Activated CD4-positive, alpha-beta T cell treated with anti-CD3 and anti-CD28 coated beads, Interleukin-2, amount 50 U/mL, for 48 hours (primary cell): ENCODE measurements at regions not wholly inside any gene's neighbourhood (a gene's known extent, or its start where the extent isn't known, plus 50 kb on each side); places are given as distances from the start of the nearest gene placed in this dataset.
"Not testable (repeated sequence)": the region's sequence is repeated elsewhere in the genome, so short reads cannot be mapped to it uniquely, and the experiment has no call there.

Experiments
- DNase-seq, 2 experiments: peaks; one replicate each; pipeline ENCODE4 v3.0.0-alpha.2; 2020

DNA sequence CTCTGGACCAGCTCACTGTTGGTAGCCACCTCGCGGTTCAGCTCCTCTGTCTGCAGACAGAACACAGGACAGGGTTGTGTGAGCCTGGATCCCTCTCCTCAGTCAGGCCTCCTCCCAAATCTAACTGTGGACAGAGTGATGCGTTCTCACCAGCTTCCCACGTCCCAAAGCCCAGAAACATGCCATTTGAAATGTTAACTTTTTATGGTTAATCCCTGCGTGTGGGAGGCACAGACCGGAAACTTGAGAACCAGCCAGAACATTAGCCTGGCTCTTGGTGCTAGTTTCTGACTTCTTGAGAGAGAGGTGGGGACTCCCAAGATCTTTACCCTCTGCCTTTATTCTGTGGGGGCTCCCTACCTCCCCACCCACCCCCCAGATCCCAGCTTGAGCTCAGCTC, 129.6 kb downstream of the TNFRSF13B start:
- DNase-seq, result not testable (repeated sequence)

DNA sequence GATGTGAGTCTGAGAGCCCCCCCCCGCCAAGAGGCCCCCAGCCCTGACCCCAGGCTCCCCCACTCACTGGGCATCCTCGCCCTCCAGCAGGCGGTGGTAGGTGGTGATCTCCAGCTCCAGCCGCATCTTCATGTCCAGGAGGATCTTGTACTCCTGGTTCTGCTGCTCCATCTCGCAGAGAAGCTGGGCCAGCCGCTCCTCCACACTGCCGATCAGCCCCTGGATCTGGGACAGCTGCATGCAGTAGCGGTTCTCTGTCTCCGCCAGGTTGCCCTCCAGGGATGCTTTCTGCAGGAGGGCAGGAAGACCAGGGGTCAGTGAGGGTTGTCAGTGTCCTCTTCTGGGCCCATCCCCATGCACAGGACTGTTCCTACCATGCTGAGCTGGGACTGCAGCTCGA, 130.0 kb downstream of the TNFRSF13B start:
- DNase-seq, result not testable (repeated sequence)

DNA sequence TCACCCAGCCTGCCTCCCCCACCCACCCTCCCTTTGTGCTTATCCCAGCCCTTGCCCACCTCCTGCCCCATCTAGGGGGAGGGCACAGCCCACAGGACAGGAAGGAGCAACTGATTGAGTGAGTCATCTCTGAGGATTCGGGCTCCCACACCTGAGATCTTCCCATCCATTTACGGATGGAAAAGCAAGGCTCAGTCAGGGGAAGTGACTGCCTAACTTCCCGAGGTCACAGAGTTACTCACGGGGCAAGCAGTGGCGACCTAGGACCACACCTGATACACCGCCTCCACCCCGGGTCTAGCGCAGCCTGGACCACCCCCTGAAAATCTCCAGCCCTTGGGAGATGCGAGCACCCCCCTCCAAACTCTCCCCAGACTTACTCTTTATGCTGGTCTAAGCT, 131.7 kb downstream of the TNFRSF13B start:
- not testable (repeated sequence) for DNase-seq

DNA sequence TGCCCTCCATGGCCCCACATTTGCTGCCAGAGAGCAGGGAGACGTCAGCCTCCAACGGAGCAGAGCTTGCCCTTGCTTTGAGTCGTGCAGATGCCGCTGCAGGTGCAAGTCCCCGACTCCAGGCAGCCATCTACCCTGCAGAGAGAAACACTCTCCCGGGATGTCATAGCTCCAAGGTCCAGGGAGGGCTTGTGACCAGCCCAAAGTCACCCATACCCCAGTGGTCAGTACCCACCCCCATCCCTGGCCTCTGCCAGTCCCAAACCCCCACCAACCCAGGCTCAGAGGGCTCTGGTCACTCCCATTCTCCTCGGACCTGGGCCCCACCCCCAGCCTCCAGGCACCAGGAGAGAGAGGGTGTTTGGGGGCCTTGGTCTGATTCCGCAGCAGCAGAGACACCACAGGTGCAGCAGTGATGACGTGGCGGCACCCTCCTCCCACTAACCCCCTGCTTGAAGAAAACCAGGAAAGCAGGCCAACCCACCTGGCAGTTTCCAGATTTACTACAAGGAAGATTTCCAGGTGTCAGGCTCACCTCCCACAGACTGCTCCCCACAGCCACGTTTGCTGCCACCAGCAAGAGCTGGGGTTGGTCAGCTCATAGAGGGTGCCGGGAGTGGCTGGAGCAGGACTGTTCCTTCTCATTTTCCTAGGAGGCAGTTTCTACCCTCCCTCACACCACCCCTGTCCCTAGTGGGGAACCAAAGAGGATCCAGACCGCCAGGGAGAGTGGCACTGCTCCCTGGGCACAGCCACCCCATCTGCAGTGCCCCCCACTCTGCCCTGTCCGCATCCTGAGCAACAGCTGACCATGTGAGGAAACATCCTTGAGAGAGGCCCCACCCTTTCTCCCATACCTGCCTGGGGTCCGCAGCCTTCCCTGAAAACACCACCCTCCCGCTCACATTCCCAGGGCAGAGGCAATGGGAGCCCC, 132.4 kb downstream of the TNFRSF13B start:
- DNase-seq, result not testable (repeated sequence)

DNA sequence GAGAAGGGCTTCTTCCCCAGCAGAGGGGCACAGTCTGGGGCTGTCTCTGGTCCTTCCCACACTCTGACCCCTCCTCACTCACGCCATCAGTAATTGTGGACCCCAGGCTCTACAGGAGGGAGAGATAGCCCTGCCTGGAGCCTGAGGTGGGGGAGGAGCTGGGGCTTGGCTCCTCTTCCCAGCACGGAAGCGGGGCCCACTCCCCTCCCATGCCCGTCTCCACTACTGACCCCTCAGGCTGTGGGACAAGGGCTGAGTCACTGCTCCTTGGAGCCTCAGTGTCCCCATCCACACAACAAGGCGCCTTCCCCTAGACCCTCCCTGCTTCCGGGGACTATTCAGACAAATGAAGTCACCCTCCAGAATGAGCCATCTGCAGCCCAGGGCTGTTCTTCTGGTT, 133.1 kb downstream of the TNFRSF13B start:
- DNase-seq, result not testable (repeated sequence)

DNA sequence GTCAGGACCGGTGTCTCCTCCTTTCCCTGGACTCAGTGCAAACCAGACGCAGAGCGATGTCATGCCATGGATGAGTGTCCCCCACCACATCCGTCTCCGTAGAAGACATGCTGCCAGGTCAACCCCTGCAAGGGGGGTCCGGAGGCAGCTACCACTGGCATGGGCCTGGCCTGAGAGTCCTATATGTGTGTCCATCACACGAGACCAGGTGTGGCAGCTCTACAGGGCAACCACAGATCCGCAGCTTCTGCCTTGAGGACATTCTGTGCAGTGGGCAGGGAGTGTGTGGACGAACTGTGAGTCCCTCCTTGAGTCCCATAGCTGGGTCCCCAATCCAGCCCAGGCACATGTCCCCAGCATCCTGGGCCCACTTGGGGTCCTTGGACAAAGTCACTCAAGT, 133.6 kb downstream of the TNFRSF13B start:
- DNase-seq, result not testable (repeated sequence)

DNA sequence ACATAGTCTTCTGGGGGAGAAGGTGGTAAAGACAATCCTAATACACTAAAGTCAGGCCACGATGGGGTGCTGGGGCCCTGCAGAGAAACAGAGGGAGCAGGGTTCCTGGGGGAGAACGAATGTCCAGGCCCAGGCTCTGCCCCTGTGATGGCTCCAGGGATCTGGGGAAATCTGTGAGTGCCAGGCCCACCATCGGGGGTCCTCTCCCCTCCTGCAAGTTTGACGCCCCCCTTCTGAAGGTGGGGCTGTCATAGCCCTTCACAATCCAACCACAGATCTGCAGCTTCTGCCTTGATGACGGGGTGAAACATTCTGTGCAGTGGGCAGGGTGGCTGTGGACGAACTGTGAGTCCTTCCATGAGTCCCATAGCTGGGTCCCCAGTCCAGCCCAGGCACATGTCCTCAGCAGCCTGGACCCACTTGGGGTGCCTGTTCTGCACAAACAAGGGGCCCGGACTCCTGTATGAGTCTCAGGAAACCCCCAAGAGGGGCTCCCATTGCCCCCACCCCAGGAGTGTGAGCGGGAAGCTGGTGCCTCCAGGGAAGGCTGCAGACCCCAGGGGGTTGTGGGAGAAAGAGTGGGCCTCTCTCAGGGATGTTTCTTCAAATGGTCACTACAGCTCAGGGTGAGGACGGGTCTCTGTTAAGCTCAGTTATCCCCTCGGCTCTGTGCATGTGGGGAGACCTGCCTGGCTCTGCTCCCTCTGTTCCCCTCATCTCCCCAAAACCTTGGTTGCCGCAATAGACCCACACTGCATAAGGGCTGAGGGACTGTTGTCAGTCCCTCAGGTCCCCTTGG, 134.3 kb downstream of the TNFRSF13B start:
- not testable (repeated sequence) for DNase-seq

DNA sequence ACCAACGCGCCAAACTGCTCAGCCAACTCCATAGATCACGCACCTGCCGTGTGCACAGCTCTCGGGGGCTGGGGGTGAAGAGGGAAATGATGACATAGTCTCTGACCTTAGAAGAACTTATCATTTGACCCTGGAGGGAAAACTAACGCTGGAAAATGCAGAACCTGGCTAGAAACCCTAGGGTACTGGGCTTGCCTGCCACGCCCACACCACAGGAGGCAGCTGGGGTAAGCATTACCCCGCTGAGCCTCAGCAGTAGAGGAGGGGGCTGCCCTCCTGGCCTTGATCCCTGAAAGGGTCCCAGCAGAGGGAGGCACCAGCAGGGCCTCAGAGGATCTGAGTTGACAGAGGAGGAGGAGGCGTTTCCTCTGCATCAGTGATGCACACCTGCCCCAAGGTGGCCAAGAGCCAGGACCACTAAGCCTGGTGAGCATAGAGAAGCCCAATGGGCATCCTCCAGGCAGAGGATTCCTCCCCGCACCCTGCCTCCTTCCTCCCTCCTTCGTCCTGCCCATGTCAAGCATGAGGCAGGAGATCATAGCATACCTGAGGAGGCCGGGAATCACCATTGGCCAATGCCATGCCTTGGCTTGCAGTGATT, 135.5 kb downstream of the TNFRSF13B start:
- DNase-seq, result not testable (repeated sequence)

DNA sequence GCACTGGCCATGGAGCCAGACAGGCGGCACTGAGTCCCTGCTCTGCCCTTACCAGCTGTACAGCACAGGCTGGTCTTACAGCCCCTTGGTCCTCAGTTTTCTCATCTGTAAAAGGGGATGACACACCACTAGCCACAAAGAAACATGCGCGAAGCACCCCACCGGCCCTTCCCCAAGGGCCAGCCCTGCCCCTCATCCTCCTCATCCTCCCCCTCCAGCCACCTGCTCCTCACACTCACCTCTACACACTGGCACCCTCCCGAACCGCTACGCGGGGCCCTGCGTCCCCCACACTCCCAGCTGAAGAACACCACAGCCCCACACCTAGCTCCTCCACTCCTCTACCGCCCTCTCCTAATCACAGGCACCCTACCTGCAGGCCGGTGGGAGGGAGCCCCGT, 138.4 kb downstream of the TNFRSF13B start:
- not testable (repeated sequence) for DNase-seq

DNA sequence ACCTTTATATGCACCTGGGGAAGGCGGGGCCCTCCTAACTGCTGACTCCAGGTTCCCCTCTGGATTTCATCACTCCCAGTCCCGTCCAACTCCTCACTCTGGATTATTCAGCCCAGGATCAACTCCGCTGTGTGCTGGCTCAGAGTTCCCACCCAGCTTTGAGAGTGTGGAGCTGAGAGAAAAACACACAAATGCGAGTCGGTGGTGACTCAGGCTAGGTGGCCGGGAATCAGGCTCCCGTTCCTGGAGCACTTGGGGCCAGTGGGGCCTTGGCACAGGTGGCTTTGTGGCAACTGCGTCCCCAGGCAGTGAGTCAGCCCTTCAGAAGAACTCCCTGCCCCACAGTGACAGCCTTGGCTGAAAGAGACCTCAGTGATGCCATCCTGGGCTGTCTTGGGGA, 139.1 kb downstream of the TNFRSF13B start:
- DNase-seq, result not testable (repeated sequence)

DNA sequence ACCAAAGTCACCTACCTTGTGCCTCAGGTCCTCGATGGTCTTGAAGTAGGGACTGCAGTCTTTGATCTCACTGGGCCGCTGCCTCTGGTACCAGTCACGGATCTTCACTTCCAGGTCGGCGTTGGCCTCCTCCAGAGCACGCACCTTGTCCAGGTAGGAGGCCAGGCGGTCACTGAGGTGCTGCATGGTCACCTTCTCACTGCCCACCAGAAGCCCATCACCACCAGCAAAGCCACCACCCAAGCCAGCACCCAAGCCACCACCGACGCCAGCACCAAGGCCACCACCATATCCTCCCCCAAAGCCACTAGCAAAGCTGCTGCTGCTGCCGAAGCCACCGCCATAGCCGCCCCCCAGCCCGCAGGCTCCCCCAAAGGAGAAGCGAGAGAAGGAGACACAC, 139.7 kb downstream of the TNFRSF13B start:
- DNase-seq, result not testable (repeated sequence)

DNA sequence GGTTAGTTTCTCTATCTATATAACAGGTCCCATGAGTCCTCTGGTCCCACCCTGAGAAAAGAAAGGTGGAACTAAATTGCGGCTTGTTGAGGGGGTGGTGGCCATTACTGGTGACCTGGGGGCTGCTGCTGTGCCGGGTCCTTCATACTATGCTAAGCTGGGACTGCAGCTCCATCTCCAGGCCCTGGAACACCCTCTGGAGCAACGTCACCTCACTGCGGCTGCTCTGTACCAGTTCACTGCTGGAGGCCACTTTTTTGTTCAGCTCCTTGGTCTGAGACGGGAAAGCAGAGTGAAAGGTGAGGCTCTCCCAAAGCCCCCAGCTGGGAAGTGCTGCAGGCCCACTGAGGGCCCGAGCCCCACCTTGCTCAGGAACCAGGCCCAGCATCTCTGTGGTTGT, 140.7 kb downstream of the CCDC144A start:
- DNase-seq, result not testable (repeated sequence)

DNA sequence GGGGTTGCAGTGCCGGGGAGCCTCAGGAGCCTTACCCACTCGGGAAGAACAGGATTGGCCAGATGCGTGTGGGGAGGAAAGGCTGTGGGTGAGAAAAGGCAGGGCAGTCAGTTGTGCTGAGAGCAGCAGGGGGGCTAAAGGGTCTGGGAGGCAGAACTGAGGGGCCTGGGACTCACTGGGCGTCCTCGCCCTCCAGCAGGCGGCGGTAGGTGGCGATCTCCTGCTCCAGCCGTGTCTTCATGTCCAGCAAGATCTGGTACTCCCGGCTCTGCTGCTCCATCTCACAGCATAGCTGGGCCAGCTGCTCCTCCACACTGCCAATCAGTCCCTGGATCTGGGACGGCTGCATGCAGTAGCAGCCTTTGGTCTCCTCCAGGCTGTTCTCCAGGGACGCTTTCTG, 140.2 kb downstream of the CCDC144A start:
- not testable (repeated sequence) for DNase-seq
